KMS-11 (cell line): ENCODE measurements at regions not wholly inside any gene's neighbourhood (a gene's known extent, or its start where the extent isn't known, plus 50 kb on each side); places are given as distances from the start of the nearest gene placed in this dataset.

Experiments used
- H2AFZ ChIP-seq: fragments of 200-600 bp; sonication (generic); 2 replicates; pipeline ENCODE4 v1.6.1; 2016; ENCODE audit warnings: antibody characterized with exemption, mixed run types, low read depth
- H3K27ac ChIP-seq: fragments of 200-600 bp; sonication (generic); 2 replicates; pipeline ENCODE4 v1.6.1; 2016; ENCODE audit warnings: mild to moderate bottlenecking, mixed run types
- H3K27me3 ChIP-seq: fragments of 200-600 bp; sonication (generic); 2 replicates; pipeline ENCODE4 v1.6.1; 2017; ENCODE audit warnings: mild to moderate bottlenecking, low read depth, mixed run types, moderate library complexity; ENCODE audit not compliant: insufficient read depth
- H3K36me3 ChIP-seq: fragments of 200-600 bp; sonication (generic); 2 replicates; pipeline ENCODE4 v1.6.1; 2017; ENCODE audit warnings: mild to moderate bottlenecking, mixed run types; ENCODE audit not compliant: insufficient read depth
- H3K4me1 ChIP-seq: fragments of 200-600 bp; sonication (generic); 2 replicates; pipeline ENCODE4 v1.6.1; 2016; ENCODE audit warnings: mild to moderate bottlenecking, low read depth, mixed run types; ENCODE audit not compliant: poor library complexity, severe bottlenecking
- H3K4me2 ChIP-seq: fragments of 200-600 bp; sonication (generic); 2 replicates; pipeline ENCODE4 v1.7.0; 2016; ENCODE audit warnings: mild to moderate bottlenecking, mixed run types
- H3K4me3 ChIP-seq: fragments of 200-600 bp; sonication (generic); IDR thresholded peaks from 2 replicates; pipeline ENCODE4 v1.6.1; 2017; ENCODE audit warnings: low read depth, low read length, mixed read lengths; ENCODE audit not compliant: insufficient read depth
- H3K79me2 ChIP-seq: fragments of 200-600 bp; sonication (generic); 2 replicates; pipeline ENCODE4 v1.6.1; 2016; ENCODE audit warnings: low read depth, mixed run types; ENCODE audit not compliant: insufficient read depth
- H3K9ac ChIP-seq: fragments of 200-600 bp; sonication (generic); 2 replicates; pipeline ENCODE4 v1.6.1; 2016; ENCODE audit warnings: mild to moderate bottlenecking, mixed run types
- H4K20me1 ChIP-seq: fragments of 200-600 bp; sonication (generic); 2 replicates; pipeline ENCODE4 v1.6.1; 2016; ENCODE audit warnings: mild to moderate bottlenecking, mixed run types; ENCODE audit not compliant: insufficient read depth
- CTCF ChIP-seq: fragments of 200-600 bp; sonication (generic); conservative IDR thresholded peaks from 2 replicates; pipeline ENCODE4 v1.6.1; 2017; ENCODE audit warnings: low read depth, mild to moderate bottlenecking, antibody characterized with exemption, low read length, moderate library complexity, mixed read lengths

GRCh38 chr3:22986958-22987357 lies 216.2 kb upstream of the UBE2E2 start:
- Histone ChIP-seq H3K4me1 (no peaks in the 10 kb centered on the region), H3K79me2 (no peaks in the 10 kb centered on the region), H2AFZ (no peak overlapping the region), H3K27me3 (no peaks in the 10 kb centered on the region), H3K36me3 (no peaks in the 10 kb centered on the region), H3K27ac (no peak overlapping the region), H3K4me2 (no peak overlapping the region), H4K20me1 (no peaks in the 10 kb centered on the region), H3K9ac (no peak overlapping the region), H3K4me3 (no peak overlapping the region)
- TF ChIP-seq CTCF: no peak

- Histone ChIP-seq H3K9ac (no peak overlapping the region), H3K4me1 (no peaks in the 10 kb centered on the region), H2AFZ (no peak overlapping the region), H3K27me3 (no peaks in the 10 kb centered on the region), H3K27ac (no peak overlapping the region), H3K4me2 (no peak overlapping the region), H3K79me2 (no peaks in the 10 kb centered on the region), H3K4me3 (no peak overlapping the region), H3K36me3 (no peaks in the 10 kb centered on the region), H4K20me1 (no peaks in the 10 kb centered on the region)
- TF ChIP-seq CTCF: no peak
Measured at GRCh38 chr3:22988566-22988965, 214.6 kb upstream of the UBE2E2 start.

GRCh38 chr3:22989716-22990115 lies 213.4 kb upstream of the UBE2E2 start:
- Histone ChIP-seq H3K79me2 (no peaks in the 10 kb centered on the region), H3K4me3 (no peak overlapping the region), H3K36me3 (no peaks in the 10 kb centered on the region), H3K27me3 (no peaks in the 10 kb centered on the region), H2AFZ (no peak overlapping the region), H3K4me1 (no peaks in the 10 kb centered on the region), H3K9ac (no peak overlapping the region), H3K27ac (no peak overlapping the region), H3K4me2 (no peak overlapping the region), H4K20me1 (no peaks in the 10 kb centered on the region)
- TF ChIP-seq CTCF: no peak

- no peaks in the 10 kb centered on the region for H4K20me1 ChIP-seq
- no peaks in the 10 kb centered on the region for H3K27me3 ChIP-seq
- no peak overlapping the region for H3K4me3 ChIP-seq
- H3K36me3 ChIP-seq: no peaks in the 10 kb centered on the region
- no peaks in the 10 kb centered on the region for H3K79me2 ChIP-seq
- no peak for TF ChIP-seq CTCF
- H3K27ac ChIP-seq: no peak overlapping the region
- no peak overlapping the region for H3K4me2 ChIP-seq
- no peak overlapping the region for H3K9ac ChIP-seq
- no peaks in the 10 kb centered on the region for H3K4me1 ChIP-seq
- no peak overlapping the region for H2AFZ ChIP-seq
Measured at GRCh38 chr3:22990291-22991200, 212.6 kb upstream of the UBE2E2 start.
